Gastrocnemius medialis (tissue), 4 donors: ENCODE measurements at regions not wholly inside any gene's neighbourhood (a gene's known extent, or its start where the extent isn't known, plus 50 kb on each side); places are given as distances from the start of the nearest gene placed in this dataset.

Experiments
- CTCF ChIP-seq, 5 experiments: fragments of 450-650 bp in 3 of 5; fragments of 200-600 bp in 2 of 5; sonication (generic) in 2 of 5; IDR thresholded peaks in 4 of 5; conservative IDR thresholded peaks in 1 of 5; 1 replicate in 4 of 5; 2 replicates in 1 of 5; pipeline ENCODE4 v1.5.1; 2016 to 2019; ENCODE audit warnings: antibody characterized with exemption in 5 of 5, mild to moderate bottlenecking in 3 of 5, moderate library complexity in 3 of 5
- POLR2A ChIP-seq, 2 donors: fragments of 450-650 bp; IDR thresholded peaks; one replicate each; pipeline ENCODE4 v1.6.1; 2017; ENCODE audit warnings: antibody characterized with exemption in 2 of 2, mild to moderate bottlenecking in 2 of 2, moderate library complexity in 2 of 2

GRCh38 chr2:144989579-144990270, 469.8 kb upstream of the ZEB2 start:
- TF ChIP-seq CTCF (IDR thresholded peaks at IDR 0.05 in 4 of 5, conservative IDR thresholded peaks at IDR 0.05 in 1 of 5) (no peak), POLR2A (IDR thresholded peaks at IDR 0.05) (no peak)
